Right lobe of liver (tissue), 4 donors: ENCODE measurements at regions not wholly inside any gene's neighbourhood (a gene's known extent, or its start where the extent isn't known, plus 50 kb on each side); places are given as distances from the start of the nearest gene placed in this dataset.

Experiments
- CTCF ChIP-seq, 4 donors: fragments of 200-600 bp in 3 of 4; fragments of 450-650 bp in 1 of 4; IDR thresholded peaks; one replicate each; pipeline versions ENCODE4 v1.5.1 to v1.8.0; 2016 to 2022; ENCODE audit warnings: antibody characterized with exemption in 4 of 4, mild to moderate bottlenecking in 2 of 4
- POLR2A ChIP-seq: fragments of 450-650 bp; IDR thresholded peaks from one replicate; pipeline ENCODE4 v1.6.1; 2017; ENCODE audit warnings: antibody characterized with exemption, mild to moderate bottlenecking
- donor health status: DM: no; HTN: no; CAD: no.
- donor health status: DM: no; HTN: no; CAD: no.
- donor health status: DM: no; HTN: yes; CAD: no.

GRCh38 chr6:20280288-20280621 is 68.0 kb upstream of the MBOAT1 start:
- TF ChIP-seq POLR2A (no peak), CTCF (IDR thresholded peaks at IDR 0.05) (no peak)
